DOHH2 (cell line): ENCODE measurements at regions not wholly inside any gene's neighbourhood (a gene's known extent, or its start where the extent isn't known, plus 50 kb on each side); places are given as distances from the start of the nearest gene placed in this dataset.
"Not testable (repeated sequence)": the region's sequence is repeated elsewhere in the genome, so short reads cannot be mapped to it uniquely, and the experiment has no call there.

Source experiments
- CTCF ChIP-seq: fragments of 200-600 bp; sonication (generic); IDR thresholded peaks from one replicate; pipeline ENCODE4 v1.5.1; 2014; ENCODE audit warnings: antibody characterized with exemption, mild to moderate bottlenecking, low read depth, low read length; ENCODE audit not compliant: poor library complexity, severe bottlenecking
- EZH2phosphoT487 ChIP-seq: fragments of 200-600 bp; sonication (generic); IDR thresholded peaks from 2 replicates; pipeline ENCODE4 v1.6.1; 2017; ENCODE audit warnings: borderline replicate concordance, mild to moderate bottlenecking, antibody characterized with exemption, low read length, moderate library complexity, mixed read lengths

GRCh38 chr16:22436823-22437652, 62.6 kb upstream of the CDR2 start:
- TF ChIP-seq CTCF, EZH2phosphoT487: not testable (repeated sequence)
